ENCODE measurements at regions not wholly inside any gene's neighbourhood (a gene's known extent, or its start where the extent isn't known, plus 50 kb on each side); places are given as distances from the start of the nearest gene placed in this dataset.

- no peak overlapping the region for H2AFZ ChIP-seq (ENCODE audit: low read depth, low read length)
These were observed 184.7 kb downstream of the TMA16 start for GRCh38 chr4:163679189-163679588.

GRCh38 chr4:163680386-163681098, 186.1 kb downstream of the TMA16 start:
- no peaks in the 10 kb centered on the region for H4K20me1 ChIP-seq (ENCODE audit: insufficient read depth)
- no peak overlapping the region for H3K4me2 ChIP-seq (ENCODE audit: low read length)
- H3K4me3 ChIP-seq (ENCODE audit: low read length) = no peak overlapping the region
- H3K9me3 ChIP-seq (ENCODE audit: low read length) = no peaks in the 10 kb centered on the region
- no peaks in the 10 kb centered on the region for H3K36me3 ChIP-seq (ENCODE audit: insufficient read depth, low read length)
- TF ChIP-seq POLR2AphosphoS5 (IDR thresholded peaks at IDR 0.05) = no peak
- no peak for TF ChIP-seq MXI1 (conservative IDR thresholded peaks at IDR 0.05; ENCODE audit: poor library complexity, severe bottlenecking)
- TF ChIP-seq SMC3 (conservative IDR thresholded peaks at IDR 0.05; ENCODE audit: poor library complexity) = no peak
- H3K79me2 ChIP-seq (replicated peaks; ENCODE audit: insufficient read depth, low read length) = no peaks in the 10 kb centered on the region
- H2AFZ ChIP-seq (ENCODE audit: low read depth, low read length) = no peak overlapping the region
- H3F3A ChIP-seq (ENCODE audit: insufficient read depth, low read length, poor library complexity, severe bottlenecking) = no peaks in the 10 kb centered on the region
- no peak overlapping the region for H3K9ac ChIP-seq (ENCODE audit: low read length)
- H3K27ac ChIP-seq (ENCODE audit: low read length) = no peak overlapping the region
- no peaks in the 10 kb centered on the region for H3K9me2 ChIP-seq (ENCODE audit: insufficient read depth, low read length)
- H3K27me3 ChIP-seq (ENCODE audit: insufficient read depth, low read depth, low read length) = no peaks in the 10 kb centered on the region

More at GRCh38 chr4:163679189-163679588, 184.7 kb downstream of the TMA16 start:
- H3K79me2 ChIP-seq (replicated peaks; ENCODE audit: insufficient read depth, low read length) = no peaks in the 10 kb centered on the region
- no peak overlapping the region for H3K27ac ChIP-seq (ENCODE audit: low read length)
- no peaks in the 10 kb centered on the region for H4K20me1 ChIP-seq (ENCODE audit: insufficient read depth)
- no peaks in the 10 kb centered on the region for H3F3A ChIP-seq (ENCODE audit: insufficient read depth, low read length, poor library complexity, severe bottlenecking)
- H3K4me3 ChIP-seq (ENCODE audit: low read length) = no peak overlapping the region
- no peaks in the 10 kb centered on the region for H3K9me2 ChIP-seq (ENCODE audit: insufficient read depth, low read length)
- no peaks in the 10 kb centered on the region for H3K9me3 ChIP-seq (ENCODE audit: low read length)
- H3K4me2 ChIP-seq (ENCODE audit: low read length) = no peak overlapping the region
- no peaks in the 10 kb centered on the region for H3K36me3 ChIP-seq (ENCODE audit: insufficient read depth, low read length)
- no peaks in the 10 kb centered on the region for H3K27me3 ChIP-seq (ENCODE audit: insufficient read depth, low read depth, low read length)
- TF ChIP-seq POLR2AphosphoS5 (IDR thresholded peaks at IDR 0.05) = no peak
- no peak for TF ChIP-seq SMC3 (conservative IDR thresholded peaks at IDR 0.05; ENCODE audit: poor library complexity)
- no peak for TF ChIP-seq EZH2 (IDR thresholded peaks at IDR 0.05; ENCODE audit: borderline replicate concordance, insufficient read depth, low read length, poor library complexity, severe bottlenecking)
- no peak for TF ChIP-seq EP300 (conservative IDR thresholded peaks at IDR 0.05; ENCODE audit: poor library complexity, severe bottlenecking)
- TF ChIP-seq, protein P1, sequence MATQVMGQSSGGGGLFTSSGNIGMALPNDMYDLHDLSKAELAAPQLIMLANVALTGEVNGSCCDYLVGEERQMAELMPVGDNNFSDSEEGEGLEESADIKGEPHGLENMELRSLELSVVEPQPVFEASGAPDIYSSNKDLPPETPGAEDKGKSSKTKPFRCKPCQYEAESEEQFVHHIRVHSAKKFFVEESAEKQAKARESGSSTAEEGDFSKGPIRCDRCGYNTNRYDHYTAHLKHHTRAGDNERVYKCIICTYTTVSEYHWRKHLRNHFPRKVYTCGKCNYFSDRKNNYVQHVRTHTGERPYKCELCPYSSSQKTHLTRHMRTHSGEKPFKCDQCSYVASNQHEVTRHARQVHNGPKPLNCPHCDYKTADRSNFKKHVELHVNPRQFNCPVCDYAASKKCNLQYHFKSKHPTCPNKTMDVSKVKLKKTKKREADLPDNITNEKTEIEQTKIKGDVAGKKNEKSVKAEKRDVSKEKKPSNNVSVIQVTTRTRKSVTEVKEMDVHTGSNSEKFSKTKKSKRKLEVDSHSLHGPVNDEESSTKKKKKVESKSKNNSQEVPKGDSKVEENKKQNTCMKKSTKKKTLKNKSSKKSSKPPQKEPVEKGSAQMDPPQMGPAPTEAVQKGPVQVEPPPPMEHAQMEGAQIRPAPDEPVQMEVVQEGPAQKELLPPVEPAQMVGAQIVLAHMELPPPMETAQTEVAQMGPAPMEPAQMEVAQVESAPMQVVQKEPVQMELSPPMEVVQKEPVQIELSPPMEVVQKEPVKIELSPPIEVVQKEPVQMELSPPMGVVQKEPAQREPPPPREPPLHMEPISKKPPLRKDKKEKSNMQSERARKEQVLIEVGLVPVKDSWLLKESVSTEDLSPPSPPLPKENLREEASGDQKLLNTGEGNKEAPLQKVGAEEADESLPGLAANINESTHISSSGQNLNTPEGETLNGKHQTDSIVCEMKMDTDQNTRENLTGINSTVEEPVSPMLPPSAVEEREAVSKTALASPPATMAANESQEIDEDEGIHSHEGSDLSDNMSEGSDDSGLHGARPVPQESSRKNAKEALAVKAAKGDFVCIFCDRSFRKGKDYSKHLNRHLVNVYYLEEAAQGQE (IDR thresholded peaks at IDR 0.05; ENCODE audit: borderline replicate concordance) = no peak
- TF ChIP-seq RAD21 (conservative IDR thresholded peaks at IDR 0.05) = no peak
- no peak for TF ChIP-seq CTCF (IDR thresholded peaks at IDR 0.05; ENCODE audit: poor library complexity, severe bottlenecking)
- TF ChIP-seq MXI1 (conservative IDR thresholded peaks at IDR 0.05; ENCODE audit: poor library complexity, severe bottlenecking) = no peak
- TF ChIP-seq TAF1 (IDR thresholded peaks at IDR 0.05; ENCODE audit: low read depth) = no peak
- no peak overlapping the region for H3K9ac ChIP-seq (ENCODE audit: low read length)
